ENCODE measurements at regions not wholly inside any gene's neighbourhood (a gene's known extent, or its start where the extent isn't known, plus 50 kb on each side); places are given as distances from the start of the nearest gene placed in this dataset.

DNA sequence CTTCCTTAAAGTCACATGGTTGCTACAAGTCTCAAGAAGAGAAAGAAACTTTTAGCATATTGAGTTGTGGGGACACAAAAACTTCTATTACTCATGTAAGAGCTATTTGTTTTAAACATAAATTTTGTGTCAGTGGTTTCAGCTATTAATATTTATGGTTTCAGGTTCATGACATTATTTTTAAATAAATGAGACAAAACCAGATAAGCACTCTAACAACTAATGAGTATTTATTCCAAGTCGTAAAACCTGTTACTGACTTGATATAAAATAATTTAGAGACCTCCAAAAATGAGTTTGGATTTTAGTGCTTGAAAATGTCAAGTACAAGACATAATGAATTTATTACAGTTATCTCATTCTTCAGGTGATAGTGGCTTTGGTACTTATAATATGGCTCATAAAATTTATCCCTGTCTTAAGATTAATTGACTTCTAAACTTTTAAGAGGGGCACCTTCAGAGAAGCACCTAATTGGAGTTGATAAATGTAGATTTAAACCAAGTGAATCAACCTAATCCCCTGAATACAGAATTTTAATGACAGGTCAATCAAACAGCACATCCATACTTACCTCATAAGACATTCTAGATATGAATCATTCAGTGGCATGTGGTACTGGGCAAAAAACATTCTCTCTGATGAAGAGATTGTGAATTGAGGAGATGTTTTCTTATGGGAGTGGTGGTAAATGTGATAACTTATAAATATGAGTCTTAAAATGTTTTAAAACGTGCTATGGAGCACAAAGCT, 167.7 kb upstream of the PTGFR start:
- ChIA-PET POLR2A (ENCODE audit: partially characterized antibody) (no interaction called here), CTCF (ENCODE audit: partially characterized antibody) (no interaction called here)
- peaks cover 0 to 4% of the 10 kb centered on the region in 2 donors for H3K27me3 Mint-ChIP-seq
- no peaks in the 10 kb centered on the region for H3K4me1 Mint-ChIP-seq
- Histone ChIP-seq H3K4me1 (ENCODE audit: insufficient read depth, low read length) (no peaks in the 10 kb centered on the region), H3K27me3 (ENCODE audit: insufficient read depth, low read length) (no peaks in the 10 kb centered on the region), H3K4me3 (ENCODE audit: low read length in 2 of 2) (no peak overlapping the region), H3K27ac (ENCODE audit: low read depth, low read length) (no peak overlapping the region), H3K36me3 (ENCODE audit: insufficient read depth, low read length) (no peaks in the 10 kb centered on the region), H3K9me3 (ENCODE audit: control insufficient read depth in 1 of 2, low read length in 2 of 2) (no peaks in the 10 kb centered on the region)
- peaks cover 0 to 1% (median 0%) of the 10 kb centered on the region in 8 donors for H3K9me3 Mint-ChIP-seq
- intact Hi-C loops (cut with micrococcal nuclease) = no loop called here
- H3K27ac Mint-ChIP-seq = no peak overlapping the region
- DNase-seq = no peak
- H3K36me3 Mint-ChIP-seq = no peaks in the 10 kb centered on the region
- H3K4me3 Mint-ChIP-seq = no peak overlapping the region

DNA sequence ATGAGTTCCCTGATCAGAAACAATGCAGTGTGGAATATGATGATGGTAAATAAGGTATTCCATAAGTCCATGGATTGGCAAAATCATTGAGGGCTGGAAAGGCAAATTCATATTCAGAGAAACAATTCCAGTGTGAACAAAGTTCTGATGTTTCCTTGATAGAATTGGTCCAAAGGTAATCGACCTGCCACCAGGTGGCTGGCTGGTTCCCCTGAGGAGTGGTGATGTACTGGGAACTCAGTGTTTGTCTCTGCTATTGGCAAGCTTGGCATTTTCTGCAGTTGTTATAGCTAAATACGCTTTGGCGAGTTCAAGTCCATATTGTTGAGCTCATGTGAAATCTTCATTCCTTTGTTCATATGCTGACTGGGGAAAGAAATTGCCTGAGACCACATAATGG, 165.5 kb upstream of the PTGFR start:
- no peak for DNase-seq
- Mint-ChIP-seq H3K27ac (no peak overlapping the region), H3K4me3 (no peak overlapping the region), H3K9me3 (peaks cover 0 to 1% (median 0%) of the 10 kb centered on the region in 8 donors), H3K27me3 (peaks cover 0 to 4% of the 10 kb centered on the region in 2 donors), H3K36me3 (no peaks in the 10 kb centered on the region), H3K4me1 (no peaks in the 10 kb centered on the region)
- intact Hi-C loops (cut with micrococcal nuclease) = no loop called here
- no peaks in the 10 kb centered on the region for H3K27me3 ChIP-seq (ENCODE audit: insufficient read depth, low read length)
- H3K36me3 ChIP-seq (ENCODE audit: insufficient read depth, low read length) = no peaks in the 10 kb centered on the region
- H3K27ac ChIP-seq (ENCODE audit: low read depth, low read length) = no peak overlapping the region
- POLR2A ChIA-PET (ENCODE audit: partially characterized antibody) = no interaction called here
- no peak overlapping the region for H3K4me3 ChIP-seq (ENCODE audit: low read length in 2 of 2)
- CTCF ChIA-PET (ENCODE audit: partially characterized antibody) = no interaction called here
- H3K9me3 ChIP-seq (ENCODE audit: control insufficient read depth in 1 of 2, low read length in 2 of 2) = no peaks in the 10 kb centered on the region
- no peaks in the 10 kb centered on the region for H3K4me1 ChIP-seq (ENCODE audit: insufficient read depth, low read length)

DNA sequence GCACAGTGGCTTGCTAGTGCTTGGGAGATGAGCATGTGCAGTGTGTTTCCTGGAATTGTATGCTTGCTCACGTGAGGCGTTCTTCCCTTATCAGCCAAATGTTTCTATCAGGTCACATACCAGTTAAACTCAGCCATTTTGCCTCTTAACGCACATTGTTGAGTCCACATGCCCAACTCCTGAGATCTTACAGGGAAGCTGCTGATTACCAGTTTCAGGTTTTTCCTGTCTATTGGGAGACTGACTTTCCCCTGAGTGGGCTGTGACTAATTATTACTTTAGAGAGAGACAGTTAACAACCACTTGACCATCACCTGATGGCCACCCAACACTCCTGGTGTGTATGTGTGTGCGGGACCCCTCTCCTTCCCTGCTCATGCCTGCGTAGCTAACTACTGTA, 161.3 kb upstream of the PTGFR start:
- Mint-ChIP-seq H3K9me3 (peaks cover 0 to 4% (median 0%) of the 10 kb centered on the region in 8 donors), H3K27me3 (peaks cover 2 to 4% of the 10 kb centered on the region in 2 donors), H3K27ac (no peak overlapping the region), H3K4me1 (peaks cover 0 to 3% (median under 1%) of the 10 kb centered on the region in 4 donors), H3K4me3 (no peak overlapping the region), H3K36me3 (no peaks in the 10 kb centered on the region)
- no peaks in the 10 kb centered on the region for H3K9me3 ChIP-seq (ENCODE audit: control insufficient read depth in 1 of 2, low read length in 2 of 2)
- H3K4me3 ChIP-seq (ENCODE audit: low read length in 2 of 2) = no peak overlapping the region
- POLR2A ChIA-PET (ENCODE audit: partially characterized antibody) = no interaction called here
- H3K27ac ChIP-seq (ENCODE audit: low read depth, low read length) = no peak overlapping the region
- intact Hi-C loops (cut with micrococcal nuclease) = no loop called here
- no peaks in the 10 kb centered on the region for H3K36me3 ChIP-seq (ENCODE audit: insufficient read depth, low read length)
- CTCF ChIA-PET (ENCODE audit: partially characterized antibody) = no interaction called here
- no peak for DNase-seq
- H3K4me1 ChIP-seq (ENCODE audit: insufficient read depth, low read length) = no peaks in the 10 kb centered on the region
- H3K27me3 ChIP-seq (ENCODE audit: insufficient read depth, low read length) = no peaks in the 10 kb centered on the region

- peaks cover 0 to 4% (median under 1%) of the 10 kb centered on the region in 4 donors for H3K4me1 Mint-ChIP-seq
- Histone ChIP-seq H3K9me3 (ENCODE audit: control insufficient read depth in 1 of 2, low read length in 2 of 2) (no peaks in the 10 kb centered on the region), H3K4me3 (ENCODE audit: low read length in 2 of 2) (no peak overlapping the region), H3K27me3 (ENCODE audit: insufficient read depth, low read length) (no peaks in the 10 kb centered on the region), H3K36me3 (ENCODE audit: insufficient read depth, low read length) (no peaks in the 10 kb centered on the region), H3K4me1 (ENCODE audit: insufficient read depth, low read length) (no peaks in the 10 kb centered on the region), H3K27ac (ENCODE audit: low read depth, low read length) (no peak overlapping the region)
- intact Hi-C loops (cut with micrococcal nuclease) = no loop called here
- no peaks in the 10 kb centered on the region for H3K36me3 Mint-ChIP-seq
- POLR2A ChIA-PET (ENCODE audit: partially characterized antibody) = no interaction called here
- H3K4me3 Mint-ChIP-seq = no peak overlapping the region
- H3K27ac Mint-ChIP-seq = peak overlapping the region in 1 of 7 donors; percentile 28
- peaks cover 0 to 8% (median 0%) of the 10 kb centered on the region in 8 donors for H3K9me3 Mint-ChIP-seq
- CTCF ChIA-PET (ENCODE audit: partially characterized antibody) = interaction anchor here (2.6 kb wide), 1 partner anchor 10 kb away, joined by 6 read pairs; no protein-coding TSS in a partner anchor
- no peak for DNase-seq
- H3K27me3 Mint-ChIP-seq = peaks cover 2 to 3% of the 10 kb centered on the region in 2 donors
Observed at GRCh38 chr1:78331799-78332198, 159.0 kb upstream of the PTGFR start.

DNA sequence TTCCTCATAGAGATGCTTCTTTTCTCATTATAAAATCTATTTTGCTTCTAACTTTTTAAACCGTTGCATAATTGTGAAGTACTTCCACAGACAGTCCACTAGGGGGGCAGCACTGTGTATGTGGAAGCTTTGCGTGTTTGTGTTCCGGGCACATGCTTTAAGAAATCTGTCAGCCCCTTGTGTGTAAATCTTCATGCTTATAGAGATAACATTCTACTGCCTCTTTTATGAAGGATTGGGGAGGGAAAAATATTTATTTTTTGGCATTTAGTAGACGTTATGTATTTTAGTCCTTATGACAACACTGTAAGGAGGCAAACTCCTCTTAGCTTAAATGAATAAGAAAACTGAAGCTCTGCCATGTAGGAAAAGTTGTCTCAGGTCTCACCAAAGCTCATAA, 157.3 kb upstream of the PTGFR start:
- Mint-ChIP-seq H3K27ac (no peak overlapping the region), H3K36me3 (no peaks in the 10 kb centered on the region), H3K9me3 (peaks cover 0 to 10% (median 0%) of the 10 kb centered on the region in 8 donors), H3K27me3 (peaks cover 0 to 2% of the 10 kb centered on the region in 2 donors), H3K4me3 (no peak overlapping the region), H3K4me1 (peaks cover 0 to 4% (median under 1%) of the 10 kb centered on the region in 4 donors)
- ChIA-PET POLR2A (ENCODE audit: partially characterized antibody) (no interaction called here), CTCF (ENCODE audit: partially characterized antibody) (interaction anchor here (1.3 to 2.6 kb wide), 2 partner anchors 8 to 15 kb away, joined by 5 to 6 read pairs; no protein-coding TSS in a partner anchor)
- no peak for DNase-seq
- Histone ChIP-seq H3K27me3 (ENCODE audit: insufficient read depth, low read length) (no peaks in the 10 kb centered on the region), H3K9me3 (ENCODE audit: control insufficient read depth in 1 of 2, low read length in 2 of 2) (no peaks in the 10 kb centered on the region), H3K27ac (ENCODE audit: low read depth, low read length) (no peak overlapping the region), H3K4me3 (ENCODE audit: low read length in 2 of 2) (no peak overlapping the region), H3K36me3 (ENCODE audit: insufficient read depth, low read length) (no peaks in the 10 kb centered on the region), H3K4me1 (ENCODE audit: insufficient read depth, low read length) (no peaks in the 10 kb centered on the region)
- intact Hi-C loops (cut with micrococcal nuclease) = no loop called here

GRCh38 chr1:78334114-78334513, 156.7 kb upstream of the PTGFR start:
- Mint-ChIP-seq H3K36me3 (no peaks in the 10 kb centered on the region), H3K27ac (no peak overlapping the region), H3K9me3 (peaks cover 0 to 10% (median 0%) of the 10 kb centered on the region in 8 donors), H3K4me3 (no peak overlapping the region), H3K4me1 (peaks cover 0 to 4% (median under 1%) of the 10 kb centered on the region in 4 donors), H3K27me3 (peaks cover 0 to 2% of the 10 kb centered on the region in 2 donors)
- intact Hi-C loops (cut with micrococcal nuclease) = no loop called here
- Histone ChIP-seq H3K27me3 (ENCODE audit: insufficient read depth, low read length) (no peaks in the 10 kb centered on the region), H3K4me3 (ENCODE audit: low read length in 2 of 2) (no peak overlapping the region), H3K9me3 (ENCODE audit: control insufficient read depth in 1 of 2, low read length in 2 of 2) (no peaks in the 10 kb centered on the region), H3K36me3 (ENCODE audit: insufficient read depth, low read length) (no peaks in the 10 kb centered on the region), H3K27ac (ENCODE audit: low read depth, low read length) (no peak overlapping the region), H3K4me1 (ENCODE audit: insufficient read depth, low read length) (no peaks in the 10 kb centered on the region)
- DNase-seq = no peak
- ChIA-PET CTCF (ENCODE audit: partially characterized antibody) (interaction anchor here (1.3 to 2.6 kb wide), 2 partner anchors 8 to 16 kb away, joined by 5 to 6 read pairs; no protein-coding TSS in a partner anchor), POLR2A (ENCODE audit: partially characterized antibody) (no interaction called here)

DNA sequence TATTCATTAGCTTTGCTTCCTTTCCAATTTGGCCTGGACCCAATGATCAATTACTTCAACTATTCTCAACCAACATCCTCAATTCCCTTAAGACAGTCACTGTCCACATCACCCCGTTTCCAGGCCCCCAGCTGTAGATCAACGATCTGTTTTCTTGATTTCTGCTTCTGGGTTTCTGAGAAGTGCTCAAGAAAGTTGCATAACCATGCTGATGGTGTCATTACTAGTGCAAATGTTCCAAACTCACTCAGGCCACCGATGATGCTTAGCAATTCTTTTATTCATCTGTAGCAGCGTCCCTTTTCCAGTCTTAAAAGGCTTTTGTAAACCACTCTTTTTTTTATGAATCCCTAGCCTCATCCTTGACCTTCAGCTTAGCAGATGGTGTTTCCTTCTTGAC, 155.8 kb upstream of the PTGFR start:
- Mint-ChIP-seq H3K4me1 (peaks cover 0 to 4% (median under 1%) of the 10 kb centered on the region in 4 donors), H3K4me3 (no peak overlapping the region), H3K27me3 (peaks cover 0 to 2% of the 10 kb centered on the region in 2 donors), H3K36me3 (no peaks in the 10 kb centered on the region), H3K9me3 (peaks cover 0 to 10% (median 0%) of the 10 kb centered on the region in 8 donors), H3K27ac (no peak overlapping the region)
- intact Hi-C loops (cut with micrococcal nuclease) = no loop called here
- no peak overlapping the region for H3K27ac ChIP-seq (ENCODE audit: low read depth, low read length)
- H3K27me3 ChIP-seq (ENCODE audit: insufficient read depth, low read length) = no peaks in the 10 kb centered on the region
- H3K4me1 ChIP-seq (ENCODE audit: insufficient read depth, low read length) = no peaks in the 10 kb centered on the region
- no peak overlapping the region for H3K4me3 ChIP-seq (ENCODE audit: low read length in 2 of 2)
- DNase-seq = no peak
- ChIA-PET CTCF (ENCODE audit: partially characterized antibody) (interaction anchor here (1.3 kb wide), 1 partner anchor 16 kb away, joined by 5 read pairs; no protein-coding TSS in a partner anchor), POLR2A (ENCODE audit: partially characterized antibody) (no interaction called here)
- no peaks in the 10 kb centered on the region for H3K9me3 ChIP-seq (ENCODE audit: control insufficient read depth in 1 of 2, low read length in 2 of 2)
- no peaks in the 10 kb centered on the region for H3K36me3 ChIP-seq (ENCODE audit: insufficient read depth, low read length)
